GM18520 (cell line): ENCODE measurements at regions not wholly inside any gene's neighbourhood (a gene's known extent, or its start where the extent isn't known, plus 50 kb on each side); places are given as distances from the start of the nearest gene placed in this dataset.

Experiments
- ATAC-seq: cut with Tn5 transposase; IDR thresholded peaks from one replicate; pipeline ENCODE4 v1.9.1; 2021; ENCODE audit not compliant: unreplicated experiment

- ATAC-seq, result no peak
Measured at GRCh38 chr16:73610605-73611156, 562.8 kb upstream of the ZFHX3 start.

GRCh38 chr16:73610160-73610559, 562.2 kb upstream of the ZFHX3 start:
- no peak for ATAC-seq

GRCh38 chr16:73608911-73609310, 561.0 kb upstream of the ZFHX3 start:
- no peak for ATAC-seq

- no peak for ATAC-seq
Measured at GRCh38 chr16:73605309-73605708, 557.4 kb upstream of the ZFHX3 start.

GRCh38 chr16:73601911-73602310, 554.0 kb upstream of the ZFHX3 start:
- ATAC-seq, result no peak

- no peak for ATAC-seq
Measured at GRCh38 chr16:73599870-73600269, 551.9 kb upstream of the ZFHX3 start.

- no peak for ATAC-seq
Measured at GRCh38 chr16:73599351-73599750, 551.4 kb upstream of the ZFHX3 start.

- ATAC-seq, result no peak
Measured at GRCh38 chr16:73584157-73584556, 536.2 kb upstream of the ZFHX3 start.

GRCh38 chr16:73572135-73572828, 524.4 kb upstream of the ZFHX3 start:
- no peak for ATAC-seq

GRCh38 chr16:73569266-73569980, 521.5 kb upstream of the ZFHX3 start:
- ATAC-seq, result no peak

GRCh38 chr16:73568769-73569168, 520.8 kb upstream of the ZFHX3 start:
- no peak for ATAC-seq

GRCh38 chr16:73565925-73566324, 518.0 kb upstream of the ZFHX3 start:
- ATAC-seq, result no peak

GRCh38 chr16:73565263-73565662, 517.3 kb upstream of the ZFHX3 start:
- ATAC-seq, result no peak

- no peak for ATAC-seq
Measured at GRCh38 chr16:73563709-73564108, 515.8 kb upstream of the ZFHX3 start.

- ATAC-seq, result no peak
Measured at GRCh38 chr16:73560497-73560896, 512.6 kb upstream of the ZFHX3 start.

- ATAC-seq, result no peak
Measured at GRCh38 chr16:73558219-73558618, 510.3 kb upstream of the ZFHX3 start.

- ATAC-seq, result no peak
Measured at GRCh38 chr16:73553941-73554660, 506.2 kb upstream of the ZFHX3 start.

- no peak for ATAC-seq
Measured at GRCh38 chr16:73549984-73550631, 502.2 kb upstream of the ZFHX3 start.

GRCh38 chr16:73547552-73548403, 499.9 kb upstream of the ZFHX3 start:
- no peak for ATAC-seq

- no peak for ATAC-seq
Measured at GRCh38 chr16:73546341-73546845, 498.5 kb upstream of the ZFHX3 start.
